GM06990 (cell line): ENCODE measurements at regions not wholly inside any gene's neighbourhood (a gene's known extent, or its start where the extent isn't known, plus 50 kb on each side); places are given as distances from the start of the nearest gene placed in this dataset.

ENCODE experiments used
- DNase-seq: peaks from one replicate; pipeline ENCODE4 v3.0.0-alpha.2; 2011; ENCODE audit not compliant: insufficient read length; ENCODE audit errors: extremely low read depth
- H3K27me3 ChIP-seq: replicated peaks from 2 replicates; pipeline ENCODE4 v1.6.0; 2011; ENCODE audit warnings: low read length; ENCODE audit not compliant: control insufficient read depth, insufficient read depth
- H3K36me3 ChIP-seq: 2 replicates; pipeline ENCODE4 v1.5.1; 2011; ENCODE audit warnings: low read length; ENCODE audit not compliant: control insufficient read depth, insufficient read depth
- H3K4me3 ChIP-seq: replicated peaks from 2 replicates; pipeline ENCODE4 v1.5.1; 2011; ENCODE audit warnings: low read depth, mild to moderate bottlenecking, control low read depth, low read length
- CTCF ChIP-seq: IDR thresholded peaks from 2 replicates; pipeline ENCODE4 v1.5.1; 2011; ENCODE audit warnings: low read length, control low read depth, mild to moderate bottlenecking, inconsistent platforms; ENCODE audit not compliant: insufficient read depth, poor library complexity, severe bottlenecking

GRCh38 chr16:48099455-48099854 is 56.3 kb downstream of the ABCC12 start:
- no peak for TF ChIP-seq CTCF
- no peak overlapping the region for H3K4me3 ChIP-seq
- DNase-seq: no peak
- H3K27me3 ChIP-seq: no peaks in the 10 kb centered on the region
- H3K36me3 ChIP-seq: no peaks in the 10 kb centered on the region

- DNase-seq: no peak
- H3K36me3 ChIP-seq: no peaks in the 10 kb centered on the region
- no peak for TF ChIP-seq CTCF
- no peak overlapping the region for H3K4me3 ChIP-seq
- H3K27me3 ChIP-seq: no peaks in the 10 kb centered on the region
These were observed 57.3 kb downstream of the ABCC12 start for GRCh38 chr16:48098472-48098871.

GRCh38 chr16:48091117-48091516 is 64.7 kb downstream of the ABCC12 start:
- Histone ChIP-seq H3K4me3 (no peak overlapping the region), H3K27me3 (no peaks in the 10 kb centered on the region), H3K36me3 (no peaks in the 10 kb centered on the region)
- no peak for TF ChIP-seq CTCF
- DNase-seq: no peak

GRCh38 chr16:48089053-48089792 is 66.6 kb downstream of the ABCC12 start:
- DNase-seq: no peak
- H3K27me3 ChIP-seq: no peaks in the 10 kb centered on the region

GRCh38 chr16:48087639-48088038 is 68.2 kb downstream of the ABCC12 start:
- H3K36me3 ChIP-seq: no peaks in the 10 kb centered on the region
- no peak overlapping the region for H3K4me3 ChIP-seq
- no peak for TF ChIP-seq CTCF
- no peaks in the 10 kb centered on the region for H3K27me3 ChIP-seq
- no peak for DNase-seq

More at GRCh38 chr16:48089053-48089792, 66.6 kb downstream of the ABCC12 start:
- H3K4me3 ChIP-seq: no peak overlapping the region
- TF ChIP-seq CTCF: no peak
- H3K36me3 ChIP-seq: no peaks in the 10 kb centered on the region
